ENCODE measurements at regions not wholly inside any gene's neighbourhood (a gene's known extent, or its start where the extent isn't known, plus 50 kb on each side); places are given as distances from the start of the nearest gene placed in this dataset.
"Not testable (repeated sequence)": the region's sequence is repeated elsewhere in the genome, so short reads cannot be mapped to it uniquely, and the experiment has no call there.

- TF ChIP-seq POLR2A (IDR thresholded peaks at IDR 0.05; ENCODE audit: low read length); GATA1 (IDR thresholded peaks at IDR 0.05; ENCODE audit: low read depth, low read length): not testable (repeated sequence)
Measured at GRCh38 chr18:14188751-14189406, 56.6 kb upstream of the ZNF519 start.

All from erythroblast (primary cell).